HCT116 (cell line): ENCODE measurements at regions not wholly inside any gene's neighbourhood (a gene's known extent, or its start where the extent isn't known, plus 50 kb on each side); places are given as distances from the start of the nearest gene placed in this dataset.

Experiments
- ATAC-seq: fragments of 200-7000 bp; cut with Tn5 transposase; 2 replicates; pipeline ENCODE4 v1.9.1; 2020; ENCODE audit warnings: mild to moderate bottlenecking, moderate library complexity
- BruUV-seq: library from RNA; stranded (reverse); fragments of 400-500 nt; replicated peaks from 2 replicates; lab custom pipeline; 2021; lab: Mats Ljungman, UMichigan
- CTCF ChIA-PET: fragments of 300-600 bp; sonication (Branson Sonifier 250); formaldehyde crosslinking; loops from one replicate; lab custom pipeline; 2021; ENCODE audit warnings: antibody characterized with exemption; lab: Charles Lee
- POLR2A ChIA-PET: fragments of 300-600, 350-600 bp; sonication (Branson Sonifier 250); formaldehyde crosslinking; loops from one replicate; lab custom pipeline; 2021; ENCODE audit warnings: antibody characterized with exemption; lab: Charles Lee
- RAD21 ChIA-PET, 2 experiments: fragments of 300-600 bp; sonication (Branson Sonifier 250); formaldehyde crosslinking; loops; one replicate each; lab custom pipeline; 2023; ENCODE audit warnings: low total read pairs in 2 of 2; ENCODE audit not compliant: uncharacterized antibody in 2 of 2, unreplicated experiment in 2 of 2, low non-redundant PET in 1 of 2; lab: Charles Lee
- DNase-seq: peaks from one replicate; pipeline ENCODE4 v3.0.0-alpha.2; 2010; ENCODE audit warnings: low read depth, low spot score
- H2AFZ ChIP-seq: fragments of 200-600 bp; shearing (Covaris generic), sonication (generic); 2 replicates; pipeline ENCODE4 v1.6.1; 2017; ENCODE audit warnings: low read depth, mixed run types, mixed read lengths, antibody characterized with exemption, low read length; ENCODE audit not compliant: poor library complexity, severe bottlenecking
- H3K27ac ChIP-seq: 2 replicates; pipeline ENCODE4 v1.5.1; 2012; ENCODE audit warnings: low read depth, low read length
- H3K27me3 ChIP-seq: fragments of 200-600 bp; sonication (generic); 2 replicates; pipeline ENCODE4 v1.6.1; 2016; ENCODE audit warnings: mixed run types, low read length, mixed read lengths; ENCODE audit not compliant: insufficient read depth
- H3K36me3 ChIP-seq, 2 experiments: fragments of 200-500 bp in 1 of 2; fragments of 200-600 bp in 1 of 2; sonication (Bioruptor generic) in 1 of 2; sonication (generic) in 1 of 2; 2 replicates each; pipeline versions ENCODE4 v1.5.1 to v1.6.1; 2014 to 2016; ENCODE audit warnings: low read length in 2 of 2, inconsistent platforms in 1 of 2, mixed read lengths in 1 of 2, mixed run types in 1 of 2; ENCODE audit not compliant: insufficient read depth in 2 of 2, control insufficient read depth in 1 of 2
- H3K4me1 ChIP-seq, 2 experiments: fragments of 200-600 bp in 1 of 2; sonication (generic) in 1 of 2; 2 replicates each; pipeline versions ENCODE4 v1.5.1 to v1.6.1; 2012 to 2017; ENCODE audit warnings: low read length in 2 of 2, inconsistent platforms in 1 of 2, mild to moderate bottlenecking in 1 of 2, mixed read lengths in 1 of 2, mixed run types in 1 of 2, moderate library complexity in 1 of 2; ENCODE audit not compliant: insufficient read depth in 2 of 2, control insufficient read depth in 1 of 2
- H3K4me2 ChIP-seq: fragments of 200-600 bp; sonication (generic); 2 replicates; pipeline ENCODE4 v1.6.1; 2017; ENCODE audit warnings: mixed run types, low read length, mixed read lengths
- H3K4me3 ChIP-seq, 2 experiments: fragments of 200-600 bp in 1 of 2; sonication (generic) in 1 of 2; replicated peaks in 1 of 2; 2 replicates each; pipeline ENCODE4 v1.5.1; 2011 to 2016; ENCODE audit warnings: low read length in 2 of 2, control low read depth in 1 of 2, low read depth in 1 of 2, mild to moderate bottlenecking in 1 of 2, mixed read lengths in 1 of 2, mixed run types in 1 of 2
- H3K79me2 ChIP-seq: fragments of 200-600 bp; sonication (generic); 2 replicates; pipeline ENCODE4 v1.6.1; 2017; ENCODE audit warnings: mild to moderate bottlenecking, mixed run types, low read length, moderate library complexity, mixed read lengths; ENCODE audit not compliant: insufficient read depth
- H3K9ac ChIP-seq: fragments of 200-600 bp; sonication (generic); 2 replicates; pipeline ENCODE4 v1.6.1; 2016; ENCODE audit warnings: low read length, mixed read lengths
- H3K9me2 ChIP-seq: fragments of 200-600 bp; sonication (generic), shearing (Covaris generic); 2 replicates; pipeline ENCODE4 v1.6.1; 2017; ENCODE audit warnings: mixed run types, mild to moderate bottlenecking, moderate library complexity; ENCODE audit not compliant: insufficient read depth
- H3K9me3 ChIP-seq, 2 experiments: fragments of 200-500 bp in 1 of 2; fragments of 200-600 bp in 1 of 2; sonication (Bioruptor generic) in 1 of 2; sonication (generic) in 1 of 2; 2 replicates each; pipeline ENCODE4 v1.6.1; 2014 to 2017; ENCODE audit warnings: low read length in 2 of 2, mixed read lengths in 2 of 2, inconsistent platforms in 1 of 2, low read depth in 1 of 2, mild to moderate bottlenecking in 1 of 2, mixed run types in 1 of 2, moderate library complexity in 1 of 2; ENCODE audit not compliant: control insufficient read depth in 1 of 2, insufficient read depth in 1 of 2
- H4K20me1 ChIP-seq: fragments of 200-600 bp; sonication (generic), shearing (Covaris generic); 2 replicates; pipeline ENCODE4 v1.6.1; 2017; ENCODE audit warnings: mixed run types, mild to moderate bottlenecking, moderate library complexity; ENCODE audit not compliant: insufficient read depth
- CEBPB ChIP-seq: IDR thresholded peaks from 2 replicates; pipeline ENCODE4 v1.6.1; 2012; ENCODE audit warnings: low read depth
- EGR1 ChIP-seq: IDR thresholded peaks from 2 replicates; pipeline ENCODE4 v1.6.1; 2012; ENCODE audit warnings: low read depth
- ELF1 ChIP-seq: IDR thresholded peaks from 2 replicates; pipeline ENCODE4 v1.6.1; 2012; ENCODE audit warnings: low read depth, borderline replicate concordance
- EZH2phosphoT487 ChIP-seq: fragments of 200-600 bp; IDR thresholded peaks from 2 replicates; pipeline ENCODE4 v1.6.1; 2018; ENCODE audit warnings: antibody characterized with exemption, borderline replicate concordance
- JUND ChIP-seq: IDR thresholded peaks from 2 replicates; pipeline ENCODE4 v1.6.1; 2012
- MAX ChIP-seq: IDR thresholded peaks from 2 replicates; pipeline ENCODE4 v1.6.1; 2012
- RAD21 ChIP-seq: IDR thresholded peaks from 2 replicates; pipeline ENCODE4 v1.6.1; 2012; ENCODE audit warnings: low read depth, mild to moderate bottlenecking
- SIN3A ChIP-seq: IDR thresholded peaks from 2 replicates; pipeline ENCODE4 v1.6.1; 2012; ENCODE audit warnings: low read depth
- SP1 ChIP-seq: IDR thresholded peaks from 2 replicates; pipeline ENCODE4 v1.6.1; 2012; ENCODE audit warnings: low read depth
- TCF7L2 ChIP-seq: IDR thresholded peaks from 2 replicates; pipeline ENCODE4 v1.7.0; 2011; ENCODE audit warnings: borderline replicate concordance, inconsistent platforms; ENCODE audit not compliant: insufficient read depth, insufficient read length; ENCODE audit errors: extremely low read depth
- YY1 ChIP-seq: IDR thresholded peaks from 2 replicates; pipeline ENCODE4 v1.6.1; 2011; ENCODE audit warnings: low read length, low read depth, moderate library complexity, mild to moderate bottlenecking; ENCODE audit not compliant: insufficient replicate concordance; ENCODE audit errors: extremely low read depth
- ZBTB33 ChIP-seq: IDR thresholded peaks from 2 replicates; pipeline ENCODE4 v1.6.1; 2011; ENCODE audit warnings: mild to moderate bottlenecking, low read length, moderate library complexity; ENCODE audit not compliant: insufficient replicate concordance; ENCODE audit errors: extremely low read depth
- ZFX ChIP-seq: fragments of 450-650 bp; IDR thresholded peaks from 2 replicates; pipeline ENCODE4 v1.6.1; 2017
- ZNF274 ChIP-seq: fragments of 200-500 bp; sonication (Bioruptor generic); IDR thresholded peaks from 2 replicates; pipeline ENCODE4 v1.6.1; 2014; ENCODE audit warnings: mild to moderate bottlenecking, low read depth, low read length, inconsistent platforms
- intact Hi-C: fragments of 100-400 bp; cut with micrococcal nuclease; formaldehyde crosslinking; loops from 2 replicates; pipeline ENCODE4 v1.10.0; 2022
- TF ChIP-seq, protein P1 (sequence below): IDR thresholded peaks from 2 replicates; pipeline ENCODE4 v1.6.1; 2012; ENCODE audit warnings: low read depth
- TF ChIP-seq, protein P2 (sequence below): IDR thresholded peaks from 2 replicates; pipeline ENCODE4 v1.6.1; 2012

DNA sequence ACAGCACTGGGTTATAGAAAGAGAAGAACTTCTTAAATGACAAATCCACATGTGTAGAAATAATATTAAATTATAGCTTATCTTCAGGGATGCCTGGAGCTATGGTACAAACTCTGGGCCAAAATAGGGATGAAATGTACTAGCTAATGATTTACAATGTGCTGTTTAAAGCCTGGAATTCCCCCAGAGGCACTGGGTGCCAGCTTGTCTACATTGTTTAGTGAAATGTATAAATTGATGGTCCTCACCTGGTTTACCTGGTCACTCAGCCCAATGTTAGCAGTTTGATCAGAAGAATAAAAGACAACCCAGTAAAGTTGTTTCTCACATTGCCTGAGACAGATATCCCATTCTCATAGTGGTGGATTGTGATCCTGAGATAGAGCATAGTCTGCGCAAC lies 597.2 kb downstream of the DIAPH3 start:
- H3K9me2 ChIP-seq = no peaks in the 10 kb centered on the region
- no peak overlapping the region for H3K9ac ChIP-seq
- H3K9me3 ChIP-seq = no peaks in the 10 kb centered on the region
- no peak overlapping the region for H3K4me3 ChIP-seq
- no TSS peak for BruUV-seq
- POLR2A ChIA-PET = no interaction called here
- no peaks in the 10 kb centered on the region for H4K20me1 ChIP-seq
- intact Hi-C loops = no loop called here
- H3K79me2 ChIP-seq = no peaks in the 10 kb centered on the region
- TF ChIP-seq ELF1 = no peak
- no peak for TF ChIP-seq MAX
- TF ChIP-seq EZH2phosphoT487 = no peak
- TF ChIP-seq, protein P1, sequence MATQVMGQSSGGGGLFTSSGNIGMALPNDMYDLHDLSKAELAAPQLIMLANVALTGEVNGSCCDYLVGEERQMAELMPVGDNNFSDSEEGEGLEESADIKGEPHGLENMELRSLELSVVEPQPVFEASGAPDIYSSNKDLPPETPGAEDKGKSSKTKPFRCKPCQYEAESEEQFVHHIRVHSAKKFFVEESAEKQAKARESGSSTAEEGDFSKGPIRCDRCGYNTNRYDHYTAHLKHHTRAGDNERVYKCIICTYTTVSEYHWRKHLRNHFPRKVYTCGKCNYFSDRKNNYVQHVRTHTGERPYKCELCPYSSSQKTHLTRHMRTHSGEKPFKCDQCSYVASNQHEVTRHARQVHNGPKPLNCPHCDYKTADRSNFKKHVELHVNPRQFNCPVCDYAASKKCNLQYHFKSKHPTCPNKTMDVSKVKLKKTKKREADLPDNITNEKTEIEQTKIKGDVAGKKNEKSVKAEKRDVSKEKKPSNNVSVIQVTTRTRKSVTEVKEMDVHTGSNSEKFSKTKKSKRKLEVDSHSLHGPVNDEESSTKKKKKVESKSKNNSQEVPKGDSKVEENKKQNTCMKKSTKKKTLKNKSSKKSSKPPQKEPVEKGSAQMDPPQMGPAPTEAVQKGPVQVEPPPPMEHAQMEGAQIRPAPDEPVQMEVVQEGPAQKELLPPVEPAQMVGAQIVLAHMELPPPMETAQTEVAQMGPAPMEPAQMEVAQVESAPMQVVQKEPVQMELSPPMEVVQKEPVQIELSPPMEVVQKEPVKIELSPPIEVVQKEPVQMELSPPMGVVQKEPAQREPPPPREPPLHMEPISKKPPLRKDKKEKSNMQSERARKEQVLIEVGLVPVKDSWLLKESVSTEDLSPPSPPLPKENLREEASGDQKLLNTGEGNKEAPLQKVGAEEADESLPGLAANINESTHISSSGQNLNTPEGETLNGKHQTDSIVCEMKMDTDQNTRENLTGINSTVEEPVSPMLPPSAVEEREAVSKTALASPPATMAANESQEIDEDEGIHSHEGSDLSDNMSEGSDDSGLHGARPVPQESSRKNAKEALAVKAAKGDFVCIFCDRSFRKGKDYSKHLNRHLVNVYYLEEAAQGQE = no peak
- no peak for TF ChIP-seq ZFX
- no peak for TF ChIP-seq CEBPB
- TF ChIP-seq SIN3A = no peak
- no peak for TF ChIP-seq SP1
- no peak for TF ChIP-seq YY1
- TF ChIP-seq ZNF274 = no peak
- no peak for TF ChIP-seq EGR1
- no peak for TF ChIP-seq JUND
- no peak for TF ChIP-seq RAD21
- TF ChIP-seq TCF7L2 = no peak
- TF ChIP-seq ZBTB33 = no peak
- TF ChIP-seq, protein P2, sequence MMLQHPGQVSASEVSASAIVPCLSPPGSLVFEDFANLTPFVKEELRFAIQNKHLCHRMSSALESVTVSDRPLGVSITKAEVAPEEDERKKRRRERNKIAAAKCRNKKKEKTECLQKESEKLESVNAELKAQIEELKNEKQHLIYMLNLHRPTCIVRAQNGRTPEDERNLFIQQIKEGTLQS = no peak
- TF ChIP-seq, all 23 proteins: peak for 0
- no peak overlapping the region for H3K27ac ChIP-seq
- no peaks in the 10 kb centered on the region for H3K4me1 ChIP-seq
- no peak overlapping the region for H3K4me2 ChIP-seq
- no peak overlapping the region for H2AFZ ChIP-seq
- ChIA-PET CTCF (no interaction called here), RAD21 (no interaction called here)
- no peaks in the 10 kb centered on the region for H3K36me3 ChIP-seq
- DNase-seq (no peak), ATAC-seq (no peak)
- H3K27me3 ChIP-seq = peaks cover 9% of the 10 kb centered on the region; the same call in 1 of the 2 replicates
